Activated naive CD8-positive, alpha-beta T cell treated with anti-CD3 and anti-CD28 coated beads, Interleukin-2, amount 50 U/mL, for 24 hours (primary cell): ENCODE measurements at regions not wholly inside any gene's neighbourhood (a gene's known extent, or its start where the extent isn't known, plus 50 kb on each side); places are given as distances from the start of the nearest gene placed in this dataset.
"Not testable (repeated sequence)": the region's sequence is repeated elsewhere in the genome, so short reads cannot be mapped to it uniquely, and the experiment has no call there.

Experiments
- ATAC-seq: fragments of 150-1000 bp; cut with Tn5 transposase; one replicate; pipeline ENCODE4 v1.10.0; 2021
- DNase-seq: peaks from one replicate; pipeline ENCODE4 v3.0.0; 2021
- H3K27ac Mint-ChIP-seq: one replicate; pipeline ENCODE4 v1.8.0; 2021; ENCODE audit warnings: mild to moderate bottlenecking, mixed read lengths
- H3K27me3 Mint-ChIP-seq: one replicate; pipeline ENCODE4 v1.8.0; 2021; ENCODE audit warnings: mixed read lengths
- H3K36me3 Mint-ChIP-seq: one replicate; pipeline ENCODE4 v1.8.0; 2021; ENCODE audit warnings: low read depth, mixed read lengths
- H3K4me1 Mint-ChIP-seq: one replicate; pipeline ENCODE4 v1.8.0; 2021; ENCODE audit warnings: mixed read lengths
- H3K4me3 Mint-ChIP-seq: one replicate; pipeline ENCODE4 v1.8.0; 2021; ENCODE audit warnings: mild to moderate bottlenecking, moderate library complexity, mixed read lengths
- H3K9me3 Mint-ChIP-seq: one replicate; pipeline ENCODE4 v1.8.0; 2021; ENCODE audit warnings: mixed read lengths

DNA sequence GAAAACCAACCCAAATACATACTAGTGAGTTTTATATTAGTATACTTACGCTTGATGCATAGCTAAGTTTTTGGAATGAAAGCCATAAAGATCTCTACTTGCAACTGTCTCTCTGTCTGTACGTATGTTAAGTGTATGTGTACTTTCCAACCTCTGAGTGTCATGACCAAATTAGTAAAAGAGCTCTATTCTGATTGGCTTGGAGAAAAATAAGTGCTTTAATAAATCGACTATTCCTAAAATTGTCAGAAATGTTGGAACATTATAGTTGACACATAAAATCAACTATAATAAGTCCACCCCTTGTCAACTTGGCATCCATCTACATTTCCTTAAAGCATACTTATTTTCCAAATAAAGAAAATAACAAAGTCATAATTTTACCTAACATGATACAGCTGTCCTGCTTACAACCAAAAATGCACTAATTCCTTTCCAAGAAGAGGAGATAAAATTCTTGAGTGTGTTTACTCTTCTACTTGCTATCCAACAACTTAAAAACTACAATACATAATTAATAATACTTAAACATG, 507.4 kb upstream of the ATP2B1 start:
- no peak overlapping the region for H3K27ac Mint-ChIP-seq
- H3K36me3 Mint-ChIP-seq = no peaks in the 10 kb centered on the region
- H3K4me1 Mint-ChIP-seq = peaks cover 5% of the 10 kb centered on the region
- H3K4me3 Mint-ChIP-seq = no peak overlapping the region
- H3K27me3 Mint-ChIP-seq = peaks cover 8% of the 10 kb centered on the region
- DNase-seq (no peak), ATAC-seq (no peak)
- H3K9me3 Mint-ChIP-seq = no peaks in the 10 kb centered on the region

DNA sequence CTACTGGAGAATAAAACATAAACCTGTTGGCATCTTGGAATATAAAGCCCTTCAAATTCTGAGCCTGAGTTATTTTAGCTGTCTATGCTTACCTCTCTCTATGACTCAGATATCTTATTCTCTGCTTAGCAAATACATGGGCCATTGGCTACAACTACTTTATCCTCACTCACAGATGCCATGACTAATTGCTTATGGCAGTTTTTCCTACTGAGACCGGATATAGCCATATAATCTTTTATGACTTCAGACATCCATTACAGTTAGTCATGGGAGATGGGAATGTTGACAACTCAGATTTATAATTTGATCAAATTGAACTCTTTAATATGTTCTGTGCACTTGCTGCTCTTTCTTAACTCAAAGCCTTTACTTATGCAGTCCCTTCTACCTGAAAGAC, 502.4 kb upstream of the ATP2B1 start:
- DNase-seq = no peak
- Mint-ChIP-seq H3K27me3 (peaks cover 2% of the 10 kb centered on the region), H3K4me3 (no peak overlapping the region)

DNA sequence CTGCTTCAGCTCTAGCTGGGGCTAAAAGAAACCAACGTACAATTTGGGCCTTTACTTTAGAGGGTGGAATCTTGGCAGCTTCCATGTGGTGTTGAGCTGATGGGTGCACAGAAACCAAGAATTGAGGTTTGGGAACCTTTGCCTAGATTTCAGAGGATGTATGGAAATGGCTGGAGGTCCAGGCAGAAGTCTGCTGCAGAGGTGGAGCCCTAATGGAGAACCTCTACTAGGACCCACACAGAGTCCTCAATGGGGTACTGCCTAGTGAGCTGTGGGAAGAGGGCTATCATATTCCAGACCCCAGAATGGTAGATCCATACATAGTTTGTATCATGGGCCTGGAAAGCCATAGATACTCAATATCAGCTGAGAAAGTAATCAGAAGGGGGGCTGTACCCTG, 500.4 kb upstream of the ATP2B1 start:
- Mint-ChIP-seq H3K4me1 (no peaks in the 10 kb centered on the region), H3K27me3 (no peaks in the 10 kb centered on the region), H3K4me3 (no peak overlapping the region), H3K9me3 (peaks cover 10% of the 10 kb centered on the region), H3K27ac (no peak overlapping the region), H3K36me3 (peaks cover 2% of the 10 kb centered on the region)
- DNase-seq = no peak
- ATAC-seq = no peak

More for the DNA sequence above, 502.4 kb upstream of the ATP2B1 start:
- Mint-ChIP-seq H3K36me3 (peaks cover 2% of the 10 kb centered on the region), H3K27ac (no peak overlapping the region), H3K9me3 (peaks cover 10% of the 10 kb centered on the region), H3K4me1 (no peaks in the 10 kb centered on the region)
- ATAC-seq = no peak

DNA sequence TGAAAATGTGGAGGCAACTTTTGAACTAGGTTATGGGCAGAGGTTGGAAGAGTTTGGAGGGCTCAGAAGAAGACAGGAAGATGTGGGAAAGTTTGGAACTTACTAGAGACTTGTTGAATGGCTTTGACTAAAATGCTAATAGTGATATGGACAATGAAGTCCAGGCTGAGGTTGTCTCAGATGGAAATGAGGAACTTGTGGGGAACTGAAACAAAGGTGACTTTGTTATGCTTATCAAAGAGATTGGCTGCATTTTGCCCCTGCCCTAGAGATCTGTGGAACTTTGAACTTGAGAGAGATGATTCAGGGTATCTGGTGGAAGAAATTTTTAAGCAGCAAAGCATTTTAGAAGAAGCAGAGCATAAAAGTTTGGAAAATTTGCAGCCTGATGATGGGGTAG, 499.7 kb upstream of the ATP2B1 start:
- DNase-seq, H3K4me1 Mint-ChIP-seq, H3K36me3 Mint-ChIP-seq, ATAC-seq, H3K4me3 Mint-ChIP-seq, H3K27ac Mint-ChIP-seq, H3K27me3 Mint-ChIP-seq, H3K9me3 Mint-ChIP-seq: not testable (repeated sequence)

DNA sequence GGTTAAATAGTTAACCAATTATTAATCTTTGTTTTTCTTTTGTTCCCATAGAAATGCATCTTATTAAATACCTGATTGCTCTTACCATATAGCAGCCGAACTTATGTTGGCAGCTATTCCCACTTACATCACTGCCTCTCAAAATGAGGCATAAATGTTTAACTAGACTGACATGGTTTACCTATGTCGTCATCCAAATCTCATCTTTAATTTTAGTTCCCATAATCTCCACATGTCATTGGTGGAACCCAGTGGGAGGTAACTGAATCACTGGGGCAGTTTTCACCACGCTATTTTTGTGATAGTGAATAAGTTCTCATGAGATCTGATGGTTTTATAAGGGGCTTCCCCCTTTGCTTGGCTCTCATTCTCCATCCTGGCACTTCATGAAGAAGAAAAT, 499.2 kb upstream of the ATP2B1 start:
- Mint-ChIP-seq H3K36me3 (peaks cover 2% of the 10 kb centered on the region), H3K27ac (no peak overlapping the region), H3K9me3 (peaks cover 10% of the 10 kb centered on the region), H3K4me1 (no peaks in the 10 kb centered on the region), H3K4me3 (no peak overlapping the region), H3K27me3 (no peaks in the 10 kb centered on the region)
- ATAC-seq (no peak), DNase-seq (no peak)

DNA sequence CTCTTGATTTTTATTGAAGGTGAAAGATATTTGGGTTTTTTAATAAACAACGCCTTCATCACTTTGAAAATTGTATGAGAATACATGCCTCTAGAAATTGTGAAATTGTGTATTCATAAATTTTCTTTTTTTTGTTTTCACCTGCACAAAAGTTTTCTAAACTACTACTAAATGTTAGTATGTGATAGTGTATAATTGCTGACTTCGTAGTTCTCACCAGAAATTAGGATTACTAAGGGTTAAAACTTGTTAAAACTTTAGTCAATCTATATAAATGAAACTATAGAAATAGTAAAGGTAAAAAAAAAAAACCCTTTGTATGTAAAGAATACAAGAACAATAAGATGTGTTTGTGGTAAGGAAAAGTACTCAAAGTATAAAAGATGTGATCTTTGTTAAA, 496.5 kb upstream of the ATP2B1 start:
- peaks cover 4% of the 10 kb centered on the region for H3K9me3 Mint-ChIP-seq
- no peak for ATAC-seq
- H3K4me1 Mint-ChIP-seq = no peaks in the 10 kb centered on the region

DNA sequence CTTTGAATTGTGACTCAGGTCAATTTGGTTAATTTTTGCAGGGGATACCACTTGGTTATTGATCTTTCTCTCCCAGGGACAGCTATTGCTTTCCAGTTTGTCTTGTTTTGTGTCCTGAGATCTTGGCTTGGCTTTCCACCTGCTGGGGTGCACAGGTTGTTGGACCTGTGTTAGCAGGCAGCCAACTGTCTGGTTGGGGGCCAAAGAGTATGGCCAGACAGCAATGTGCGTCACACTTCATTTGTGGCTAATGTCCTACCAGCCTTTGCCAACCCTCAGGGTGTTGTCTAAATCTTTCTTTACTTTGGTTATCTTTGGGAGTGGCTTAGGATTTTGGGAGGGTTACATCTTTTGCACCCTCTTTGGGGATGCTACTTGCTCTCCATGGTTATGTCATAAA, 494.9 kb upstream of the ATP2B1 start:
- DNase-seq (no peak), ATAC-seq (no peak)
- Mint-ChIP-seq H3K4me1 (peaks cover 2% of the 10 kb centered on the region), H3K9me3 (no peaks in the 10 kb centered on the region), H3K27ac (no peak overlapping the region), H3K27me3 (no peaks in the 10 kb centered on the region), H3K36me3 (peaks cover 2% of the 10 kb centered on the region), H3K4me3 (no peak overlapping the region)

More for the DNA sequence above, 496.5 kb upstream of the ATP2B1 start:
- DNase-seq = no peak
- Mint-ChIP-seq H3K36me3 (peaks cover 2% of the 10 kb centered on the region), H3K27me3 (no peaks in the 10 kb centered on the region), H3K4me3 (no peak overlapping the region), H3K27ac (no peak overlapping the region)

DNA sequence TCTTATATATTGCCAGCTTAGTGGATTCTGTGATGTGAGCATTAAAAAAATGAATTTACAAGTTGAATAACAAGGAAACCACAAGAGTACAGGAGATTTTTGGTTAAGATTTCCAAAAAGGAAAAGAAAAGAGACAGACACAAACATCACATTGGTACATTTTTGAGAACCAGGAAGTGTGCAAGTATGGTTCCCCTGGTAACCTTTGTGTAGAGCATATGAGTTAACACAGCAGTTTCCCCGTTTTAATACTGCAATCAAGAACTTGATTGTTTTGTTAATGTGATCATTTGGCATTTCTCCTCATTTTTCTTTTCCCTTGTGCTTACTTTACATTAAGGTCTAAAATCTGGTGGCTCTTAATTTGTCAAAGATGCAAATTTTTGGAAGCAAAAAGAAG, 490.4 kb upstream of the ATP2B1 start:
- Mint-ChIP-seq H3K4me1 (peaks cover 2% of the 10 kb centered on the region), H3K9me3 (no peaks in the 10 kb centered on the region), H3K36me3 (no peaks in the 10 kb centered on the region), H3K27me3 (no peaks in the 10 kb centered on the region), H3K4me3 (no peak overlapping the region), H3K27ac (no peak overlapping the region)
- ATAC-seq (no peak), DNase-seq (no peak)

DNA sequence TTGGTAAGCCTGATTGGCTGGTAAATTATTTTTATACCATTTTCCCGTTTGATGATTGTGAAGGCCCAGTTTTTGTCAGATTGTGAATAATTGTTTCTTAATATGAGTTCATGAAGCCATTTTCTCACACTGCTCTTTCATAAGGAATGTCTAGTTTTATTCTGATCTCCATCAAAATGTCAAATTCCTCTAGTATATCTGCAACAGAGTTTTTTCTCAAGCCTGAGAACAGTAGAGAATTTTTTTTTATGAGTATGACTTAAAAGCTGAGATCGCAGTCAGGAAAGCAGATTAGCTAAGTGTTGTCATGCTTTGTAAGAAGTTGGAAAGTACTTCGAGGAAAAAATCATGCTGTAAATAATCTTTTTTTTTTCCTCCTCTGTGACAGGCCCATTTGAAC, 484.9 kb upstream of the ATP2B1 start:
- H3K27ac Mint-ChIP-seq = no peak overlapping the region
- DNase-seq (no peak), ATAC-seq (no peak)
- H3K4me1 Mint-ChIP-seq = no peaks in the 10 kb centered on the region
- no peak overlapping the region for H3K4me3 Mint-ChIP-seq
- H3K9me3 Mint-ChIP-seq = no peaks in the 10 kb centered on the region
- H3K27me3 Mint-ChIP-seq = no peaks in the 10 kb centered on the region
- no peaks in the 10 kb centered on the region for H3K36me3 Mint-ChIP-seq

DNA sequence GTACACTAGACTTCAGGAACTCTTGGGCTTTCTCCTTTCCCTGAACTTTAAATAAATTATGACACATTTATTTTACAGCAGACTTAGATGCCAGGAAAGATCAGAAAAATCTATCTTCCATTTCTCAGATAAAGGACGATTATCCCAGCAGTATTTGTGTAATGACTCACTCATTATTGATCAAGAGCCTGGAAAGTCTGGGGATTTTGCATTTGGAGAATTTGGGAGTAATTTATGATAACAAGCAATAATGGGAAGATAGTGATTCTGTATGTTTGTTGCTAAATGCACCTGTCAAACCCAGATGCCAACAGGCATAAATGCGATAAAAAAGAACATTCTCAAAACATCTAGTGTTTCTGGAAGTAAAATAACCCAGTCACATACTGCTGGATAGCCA, 480.2 kb upstream of the ATP2B1 start:
- no peaks in the 10 kb centered on the region for H3K4me1 Mint-ChIP-seq
- no peak overlapping the region for H3K27ac Mint-ChIP-seq
- peaks cover under 1% of the 10 kb centered on the region for H3K9me3 Mint-ChIP-seq
- no peak overlapping the region for H3K4me3 Mint-ChIP-seq
- no peaks in the 10 kb centered on the region for H3K36me3 Mint-ChIP-seq
- ATAC-seq = no peak
- DNase-seq = no peak
- H3K27me3 Mint-ChIP-seq = peaks cover 2% of the 10 kb centered on the region

DNA sequence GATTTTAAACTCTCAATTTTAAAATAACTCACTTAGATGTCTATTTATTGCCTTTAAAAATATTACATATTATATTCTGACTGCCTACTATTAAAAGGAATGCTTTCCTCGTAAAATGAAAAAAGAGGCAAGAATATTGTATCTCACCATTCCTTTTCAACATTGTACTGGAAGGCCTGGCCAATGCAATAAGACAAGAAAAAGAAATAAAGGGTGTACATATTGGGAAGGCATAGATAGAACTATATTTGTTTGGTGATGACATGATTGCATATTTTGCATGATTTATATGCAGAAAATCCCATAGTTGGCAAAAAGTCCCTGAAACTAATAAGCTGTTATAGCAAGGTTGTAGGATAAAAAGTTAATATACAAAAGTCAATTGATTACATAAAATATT, 474.6 kb upstream of the ATP2B1 start:
- H3K4me3 Mint-ChIP-seq = no peak overlapping the region
- ATAC-seq (no peak), DNase-seq (no peak)
- peaks cover 5% of the 10 kb centered on the region for H3K27me3 Mint-ChIP-seq
- H3K4me1 Mint-ChIP-seq = no peaks in the 10 kb centered on the region
- no peak overlapping the region for H3K27ac Mint-ChIP-seq
- H3K9me3 Mint-ChIP-seq = peaks cover 5% of the 10 kb centered on the region
- H3K36me3 Mint-ChIP-seq = no peaks in the 10 kb centered on the region

DNA sequence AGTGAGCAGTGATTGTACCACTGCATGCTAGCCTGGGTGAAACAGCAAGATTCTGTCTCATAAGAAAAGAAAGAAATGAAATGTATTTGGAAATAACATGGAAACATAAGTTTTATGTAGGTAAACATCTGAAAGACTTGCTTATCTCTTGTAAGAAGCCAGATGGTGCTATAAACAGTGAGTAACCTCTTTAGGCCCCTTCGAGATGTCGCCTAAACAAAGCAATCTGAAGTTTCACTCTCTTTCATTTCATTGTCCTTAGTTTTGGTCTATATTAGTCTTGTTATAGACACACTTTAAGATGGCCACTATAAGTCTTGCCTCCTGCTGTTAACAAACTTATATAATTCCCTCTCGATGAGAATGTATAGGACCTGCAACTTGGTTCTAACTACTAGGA, 472.6 kb upstream of the ATP2B1 start:
- no peaks in the 10 kb centered on the region for H3K36me3 Mint-ChIP-seq
- no peak for ATAC-seq
- no peaks in the 10 kb centered on the region for H3K4me1 Mint-ChIP-seq
- no peak for DNase-seq
- H3K9me3 Mint-ChIP-seq = peaks cover 5% of the 10 kb centered on the region
- peaks cover 5% of the 10 kb centered on the region for H3K27me3 Mint-ChIP-seq
- no peak overlapping the region for H3K27ac Mint-ChIP-seq
- H3K4me3 Mint-ChIP-seq = no peak overlapping the region

DNA sequence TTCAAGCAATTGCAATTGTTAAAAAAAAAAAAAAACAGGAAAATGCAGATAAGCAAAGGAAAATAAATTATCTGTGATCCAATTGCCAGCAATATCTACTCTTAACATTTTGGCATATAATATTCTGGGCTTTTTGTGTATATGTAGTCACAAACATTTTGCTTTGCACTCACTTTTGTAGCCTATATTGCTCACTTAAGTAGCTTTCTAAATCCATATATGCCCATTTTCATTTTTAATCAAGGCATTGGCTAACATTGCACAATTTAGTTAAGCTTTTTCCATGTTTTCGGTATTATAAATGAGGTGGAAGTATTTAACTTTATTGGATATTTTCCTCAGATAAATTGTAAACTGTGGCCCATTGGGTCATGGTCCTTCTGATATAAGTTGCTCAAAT, 466.3 kb upstream of the ATP2B1 start:
- H3K36me3 Mint-ChIP-seq = no peaks in the 10 kb centered on the region

DNA sequence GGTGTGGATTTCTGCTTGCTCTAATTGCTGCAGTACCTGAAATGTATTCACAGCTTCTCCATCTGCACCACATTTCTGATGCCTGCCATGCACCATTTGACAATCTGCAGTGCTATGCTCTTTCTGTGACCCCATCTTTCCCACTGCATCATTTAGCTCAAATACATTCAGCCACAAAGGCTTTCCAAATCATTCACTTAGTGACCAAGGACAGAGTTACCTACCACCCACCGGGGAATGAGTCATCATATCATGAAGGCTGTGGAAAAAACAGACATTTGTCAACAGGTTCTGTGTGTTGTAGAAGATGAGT, 465.5 kb upstream of the ATP2B1 start:
- DNase-seq = no peak
- Mint-ChIP-seq H3K27ac (no peak overlapping the region), H3K4me1 (peaks cover 9% of the 10 kb centered on the region), H3K4me3 (no peak overlapping the region), H3K27me3 (peaks cover 7% of the 10 kb centered on the region), H3K9me3 (no peaks in the 10 kb centered on the region), H3K36me3 (no peaks in the 10 kb centered on the region)
- peak; percentile 92 for ATAC-seq

More for the DNA sequence above, 466.3 kb upstream of the ATP2B1 start:
- Mint-ChIP-seq H3K4me3 (no peak overlapping the region), H3K27me3 (peaks cover 9% of the 10 kb centered on the region), H3K4me1 (peaks cover 9% of the 10 kb centered on the region), H3K27ac (no peak overlapping the region), H3K9me3 (no peaks in the 10 kb centered on the region)
- DNase-seq (no peak), ATAC-seq (no peak)

DNA sequence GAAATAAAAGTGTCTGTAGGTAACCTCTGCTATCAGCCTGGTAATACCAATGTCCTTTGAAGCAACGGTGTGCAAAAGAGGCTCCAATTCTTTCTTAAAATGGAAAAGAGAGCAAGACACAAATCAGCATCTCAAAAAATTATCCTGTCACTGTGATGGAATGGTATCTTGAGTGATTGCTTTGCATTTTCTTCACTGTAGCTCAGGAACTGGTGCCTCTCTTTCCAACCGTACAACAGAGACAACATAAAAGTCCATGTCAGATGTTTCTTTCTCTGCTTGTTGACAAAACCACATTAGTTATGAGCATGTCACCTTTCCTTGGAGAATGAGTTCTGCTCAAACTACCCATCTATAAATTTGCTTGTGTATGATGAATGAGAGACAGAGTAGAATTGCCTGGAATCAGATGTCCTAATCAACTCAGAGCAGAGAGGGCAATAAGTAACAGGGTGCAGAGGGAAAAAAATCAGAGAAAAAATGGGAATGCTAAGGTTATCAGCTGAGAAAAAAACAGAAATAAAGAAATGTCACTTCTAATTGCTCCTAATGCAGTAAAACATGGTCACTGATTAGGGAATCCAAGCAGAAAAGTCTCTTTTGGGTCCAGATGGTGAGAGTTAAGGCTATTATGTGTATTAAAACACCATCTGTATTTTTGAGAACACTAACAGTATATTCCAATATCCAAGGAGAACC, 465.0 kb upstream of the ATP2B1 start:
- ATAC-seq (no peak), DNase-seq (no peak)
- no peak overlapping the region for H3K27ac Mint-ChIP-seq
- H3K4me1 Mint-ChIP-seq = peaks cover 9% of the 10 kb centered on the region
- peaks cover 7% of the 10 kb centered on the region for H3K27me3 Mint-ChIP-seq
- H3K9me3 Mint-ChIP-seq = no peaks in the 10 kb centered on the region
- no peaks in the 10 kb centered on the region for H3K36me3 Mint-ChIP-seq
- no peak overlapping the region for H3K4me3 Mint-ChIP-seq

DNA sequence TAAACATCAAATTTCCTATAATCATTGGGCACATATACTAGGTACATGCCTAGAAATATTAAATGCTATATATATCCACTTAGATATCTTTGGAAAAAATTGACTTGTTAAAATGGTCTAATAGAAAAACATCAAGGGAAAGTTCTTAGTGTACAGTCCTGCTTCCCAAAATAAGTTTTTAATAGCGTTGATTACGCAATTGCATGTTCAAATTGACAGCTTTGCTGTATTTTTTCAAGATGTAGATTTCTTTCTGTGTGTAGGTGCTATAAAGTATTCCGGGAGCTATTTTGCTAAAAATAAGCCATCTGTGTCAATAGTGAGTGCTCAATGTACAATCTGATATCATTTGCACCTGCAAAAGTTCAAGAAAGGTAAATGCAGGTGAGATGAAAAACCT, 463.9 kb upstream of the ATP2B1 start:
- Mint-ChIP-seq H3K27ac (no peak overlapping the region), H3K36me3 (no peaks in the 10 kb centered on the region)
- ATAC-seq = no peak

More for the DNA sequence above, 463.9 kb upstream of the ATP2B1 start:
- DNase-seq = no peak
- H3K9me3 Mint-ChIP-seq = no peaks in the 10 kb centered on the region
- H3K27me3 Mint-ChIP-seq = peaks cover 6% of the 10 kb centered on the region
- no peak overlapping the region for H3K4me3 Mint-ChIP-seq
- peaks cover 9% of the 10 kb centered on the region for H3K4me1 Mint-ChIP-seq
